IPS-18c (cell line): ENCODE measurements at regions not wholly inside any gene's neighbourhood (a gene's known extent, or its start where the extent isn't known, plus 50 kb on each side); places are given as distances from the start of the nearest gene placed in this dataset.

Source experiments
- H3K4me3 ChIP-seq: 2 replicates; pipeline ENCODE4 v1.7.0; 2013; ENCODE audit warnings: low read depth, mild to moderate bottlenecking, low read length, moderate library complexity; ENCODE audit not compliant: insufficient read depth
- H3K9me3 ChIP-seq: one replicate; pipeline ENCODE4 v1.6.1; 2013; ENCODE audit warnings: mild to moderate bottlenecking, low read length, moderate library complexity; ENCODE audit not compliant: control insufficient read depth, insufficient read depth

DNA sequence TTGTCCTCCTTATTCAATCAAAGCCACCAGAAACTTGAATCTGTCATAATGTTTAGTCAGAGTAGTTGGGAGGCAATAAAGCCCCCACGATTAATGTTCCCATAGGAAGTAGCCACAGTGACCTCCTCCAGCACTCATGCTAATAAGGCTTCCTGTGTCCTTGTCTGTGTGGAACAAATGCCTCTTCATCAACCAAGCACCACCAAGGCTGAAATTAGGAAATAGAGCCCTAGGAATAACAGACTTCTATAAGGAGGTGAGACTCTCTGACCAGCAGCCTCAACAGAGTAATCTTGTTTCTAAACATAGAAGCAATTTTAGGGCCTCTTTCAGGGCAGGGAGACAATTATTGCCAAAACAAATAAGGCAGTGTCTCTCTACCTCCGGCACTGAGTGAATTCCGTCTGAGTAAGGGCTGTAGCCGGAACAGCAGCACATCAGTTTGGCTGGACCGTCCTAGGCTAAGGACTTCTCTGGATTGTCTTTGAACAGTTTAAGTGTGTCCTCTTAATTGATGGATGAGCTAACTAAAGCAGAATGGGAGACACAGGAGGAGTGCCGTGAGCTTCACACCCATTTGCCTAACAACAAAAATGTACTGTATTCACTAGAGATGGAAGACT, 329.2 kb upstream of the HAND2 start:
- no peaks in the 10 kb centered on the region for H3K9me3 ChIP-seq

DNA sequence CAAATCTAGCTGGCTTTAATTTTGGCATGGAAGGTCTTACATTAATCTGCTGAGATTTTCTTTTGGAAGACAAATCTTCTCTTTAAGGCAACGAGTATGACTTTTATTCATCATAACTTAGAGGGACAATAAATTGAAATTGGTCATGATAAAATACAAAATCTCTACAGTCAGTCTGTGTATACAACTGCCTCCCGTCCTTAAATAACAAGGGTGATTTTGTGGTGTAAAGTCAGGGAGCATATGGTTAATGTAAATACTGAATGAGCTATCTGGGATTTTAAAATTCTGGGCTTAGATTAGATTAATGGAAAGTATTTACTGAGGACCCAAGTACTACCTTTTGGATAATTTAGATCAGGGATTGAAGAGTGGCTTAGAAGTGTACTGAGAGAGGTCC, 328.4 kb upstream of the HAND2 start:
- Histone ChIP-seq H3K9me3 (no peaks in the 10 kb centered on the region), H3K4me3 (no peak overlapping the region)

More for the DNA sequence above, 329.2 kb upstream of the HAND2 start:
- no peak overlapping the region for H3K4me3 ChIP-seq

DNA sequence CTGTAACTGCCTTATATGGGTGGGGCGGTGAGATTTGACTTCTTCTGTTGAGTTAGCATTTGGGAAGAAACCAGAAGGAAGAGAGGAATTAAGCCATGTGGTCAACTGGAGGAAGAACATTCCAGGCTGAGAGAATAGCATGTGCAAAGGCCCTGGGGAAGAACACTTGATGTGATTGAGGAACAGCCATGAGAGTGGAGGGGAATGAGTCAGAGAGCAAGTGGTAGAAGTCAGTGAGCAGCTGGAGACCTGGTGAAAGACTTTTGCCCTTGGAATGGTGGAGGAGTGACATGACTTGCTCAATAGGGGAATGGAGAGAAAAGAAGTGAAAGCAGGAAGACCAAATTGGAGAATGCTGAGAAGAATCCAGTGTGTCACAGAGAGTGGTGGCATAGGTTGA, 327.8 kb upstream of the HAND2 start:
- H3K9me3 ChIP-seq = no peaks in the 10 kb centered on the region
- no peak overlapping the region for H3K4me3 ChIP-seq

DNA sequence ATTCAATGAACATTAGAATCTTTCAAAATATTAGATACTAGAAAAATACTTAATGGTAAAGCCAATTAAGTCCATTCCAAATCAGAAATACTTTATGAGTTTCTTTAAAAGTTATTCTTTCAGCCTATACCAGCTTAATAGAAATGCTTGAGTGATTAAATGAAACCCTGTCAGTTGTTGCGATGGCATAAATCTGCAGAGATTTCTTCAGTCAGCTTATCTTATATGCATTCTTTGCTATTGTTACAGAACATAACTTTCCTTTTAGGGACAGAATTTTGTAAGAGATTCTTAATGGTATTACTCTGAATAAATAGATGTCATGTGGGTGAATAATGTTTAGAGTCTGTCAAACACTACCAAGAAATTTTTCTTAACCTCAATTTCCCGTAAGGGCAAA, 325.0 kb upstream of the HAND2 start:
- no peaks in the 10 kb centered on the region for H3K9me3 ChIP-seq
- no peak overlapping the region for H3K4me3 ChIP-seq

DNA sequence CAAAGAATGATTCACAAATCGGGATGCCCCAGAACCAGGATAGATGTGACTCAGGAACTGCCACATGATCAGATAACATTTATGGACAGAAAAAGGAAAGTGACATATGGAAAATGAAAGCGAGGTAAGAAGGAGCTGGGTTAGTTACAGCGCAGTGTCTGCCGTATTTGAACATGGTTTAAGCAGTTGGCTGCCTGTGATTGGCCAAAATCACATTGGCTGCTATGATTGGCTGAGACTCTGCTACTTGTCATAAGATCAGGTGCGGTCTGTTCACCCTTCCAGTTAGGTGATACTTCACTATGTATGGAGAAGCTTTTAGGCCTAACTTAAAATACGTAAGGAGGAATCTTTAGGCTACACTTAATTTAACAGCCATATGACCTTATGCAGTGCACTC, 322.7 kb upstream of the HAND2 start:
- Histone ChIP-seq H3K4me3 (no peak overlapping the region), H3K9me3 (no peaks in the 10 kb centered on the region)

DNA sequence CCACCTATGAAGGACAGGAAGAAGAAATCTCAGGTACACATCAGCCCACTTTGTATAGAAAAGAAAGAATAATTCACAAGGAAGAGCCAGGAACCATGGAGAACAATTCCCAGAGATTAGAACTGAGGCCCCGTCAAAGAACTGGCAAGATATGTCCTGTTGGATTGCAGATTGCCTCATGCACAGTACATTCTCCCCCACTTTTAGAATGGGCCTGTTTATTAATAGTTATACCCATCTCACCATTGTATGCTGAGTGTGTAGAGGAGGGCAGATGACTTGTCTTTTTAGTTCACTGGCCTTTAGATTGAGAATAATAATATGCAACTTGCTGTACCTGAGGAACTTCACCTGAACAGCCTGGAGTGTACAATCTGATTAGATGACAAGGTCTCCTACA, 315.6 kb upstream of the HAND2 start:
- H3K4me3 ChIP-seq = no peak overlapping the region
- H3K9me3 ChIP-seq = no peaks in the 10 kb centered on the region

DNA sequence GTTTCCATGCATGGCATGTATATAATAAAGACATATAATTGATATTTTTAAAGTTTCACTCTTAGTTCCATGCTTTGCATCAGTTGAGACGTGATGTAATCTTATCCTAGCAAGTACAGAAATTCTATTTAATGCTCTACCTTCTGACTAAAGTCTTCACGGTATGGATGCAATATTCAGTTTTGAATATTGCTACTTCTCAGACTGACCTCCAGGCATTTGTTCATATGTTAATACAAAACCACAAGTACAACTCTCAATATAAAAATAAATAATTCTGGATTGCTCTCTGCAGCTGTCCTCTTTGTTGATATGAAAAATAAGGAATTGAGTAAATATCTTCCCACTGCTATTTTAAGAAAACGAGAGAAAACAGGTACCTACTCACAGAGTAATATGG, 309.8 kb upstream of the HAND2 start:
- no peaks in the 10 kb centered on the region for H3K9me3 ChIP-seq
- no peak overlapping the region for H3K4me3 ChIP-seq

DNA sequence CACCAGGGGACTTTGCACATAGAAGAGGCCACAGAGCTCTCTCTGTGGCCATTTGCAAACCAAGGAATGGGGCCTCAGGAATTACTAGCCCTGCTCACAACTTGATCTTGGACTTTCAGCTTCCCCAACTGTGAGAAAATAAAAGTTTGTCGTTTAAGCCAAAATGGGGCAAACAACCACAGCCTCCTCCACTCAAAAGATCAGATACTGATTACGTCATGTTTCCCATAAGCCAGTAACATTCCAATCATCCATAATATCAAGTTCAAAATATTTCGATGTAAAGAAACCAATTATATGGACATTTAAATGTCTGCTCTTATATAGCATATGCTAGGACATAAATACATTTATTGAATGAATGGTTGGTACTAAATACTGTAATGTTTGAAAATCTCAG, 307.5 kb upstream of the HAND2 start:
- no peaks in the 10 kb centered on the region for H3K9me3 ChIP-seq
- H3K4me3 ChIP-seq = no peak overlapping the region

DNA sequence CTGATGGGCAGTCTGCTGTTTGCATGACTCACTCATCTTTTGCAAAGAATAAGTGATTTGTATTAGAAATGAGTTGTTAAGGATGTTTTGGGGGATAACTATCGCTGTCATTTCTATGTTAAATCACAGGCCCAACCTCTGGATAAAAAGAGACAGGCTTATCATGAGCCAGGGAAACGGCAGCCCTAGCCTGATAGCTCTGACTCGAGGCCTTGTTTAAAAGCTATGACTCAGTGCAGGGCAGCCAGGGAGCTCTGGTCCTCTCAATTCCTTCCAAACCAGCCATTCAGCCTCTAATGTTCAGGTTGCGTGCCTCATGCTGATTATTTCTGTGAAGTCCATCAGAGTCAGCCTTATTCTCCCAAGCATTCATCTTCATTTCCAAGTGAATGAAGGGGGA, 305.9 kb upstream of the HAND2 start:
- Histone ChIP-seq H3K9me3 (no peaks in the 10 kb centered on the region), H3K4me3 (no peak overlapping the region)

DNA sequence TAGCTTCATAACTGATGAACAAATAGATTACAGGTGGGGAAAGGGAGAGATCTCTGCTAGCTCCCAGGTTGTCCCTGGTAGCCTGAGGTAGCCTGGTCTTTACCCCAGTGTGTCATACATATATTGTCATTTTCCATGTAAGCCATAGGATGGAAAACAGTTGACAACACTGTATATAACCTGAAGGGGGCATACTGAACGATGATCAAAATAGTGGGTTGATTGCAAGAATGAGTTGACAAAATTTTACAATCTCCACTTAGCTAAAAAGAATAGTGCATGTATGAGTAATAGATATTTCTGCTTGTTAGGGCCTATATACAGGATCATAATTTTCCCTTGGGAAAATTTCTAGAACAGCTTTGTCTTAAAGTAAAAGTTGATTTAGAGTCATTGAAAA, 304.1 kb upstream of the HAND2 start:
- no peaks in the 10 kb centered on the region for H3K9me3 ChIP-seq
- no peak overlapping the region for H3K4me3 ChIP-seq

DNA sequence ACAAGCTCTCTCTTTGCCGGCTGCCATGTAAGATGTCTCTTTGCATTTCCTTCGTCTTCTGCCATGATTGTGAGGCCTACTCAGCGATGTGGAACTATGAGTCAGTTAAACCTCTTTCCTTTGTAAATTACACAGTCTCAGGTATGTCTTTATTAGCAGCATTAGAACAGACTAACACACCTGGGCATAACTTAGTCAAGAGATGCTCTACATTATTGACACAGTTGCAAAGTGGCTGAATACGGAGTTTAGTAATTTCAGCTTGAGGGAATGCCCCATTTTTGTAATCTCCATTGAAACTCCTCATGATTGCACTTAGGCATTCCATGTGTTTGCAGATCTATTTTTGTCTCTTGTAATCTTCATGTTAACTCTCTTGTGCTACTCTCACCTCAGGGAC, 299.5 kb upstream of the HAND2 start:
- Histone ChIP-seq H3K4me3 (no peak overlapping the region), H3K9me3 (no peaks in the 10 kb centered on the region)

DNA sequence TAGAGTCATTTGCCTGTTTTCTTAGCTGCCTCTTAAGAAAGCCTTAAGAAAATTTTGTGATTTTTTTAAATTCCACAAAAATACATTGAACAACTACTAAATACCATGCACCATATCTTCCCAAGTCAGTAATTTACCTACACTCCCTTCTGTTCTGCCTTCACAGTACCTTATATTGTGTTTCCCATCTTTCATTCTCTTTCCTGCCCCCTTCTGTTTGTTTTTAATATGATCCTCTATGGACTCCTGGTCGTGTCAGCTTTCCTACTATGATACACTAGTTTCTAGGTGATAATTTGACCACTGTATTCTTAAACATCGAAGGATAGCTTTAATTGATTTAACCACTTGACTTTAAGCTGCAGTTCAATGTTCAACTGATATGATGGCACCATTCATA, 297.7 kb upstream of the HAND2 start:
- no peak overlapping the region for H3K4me3 ChIP-seq
- H3K9me3 ChIP-seq = no peaks in the 10 kb centered on the region

DNA sequence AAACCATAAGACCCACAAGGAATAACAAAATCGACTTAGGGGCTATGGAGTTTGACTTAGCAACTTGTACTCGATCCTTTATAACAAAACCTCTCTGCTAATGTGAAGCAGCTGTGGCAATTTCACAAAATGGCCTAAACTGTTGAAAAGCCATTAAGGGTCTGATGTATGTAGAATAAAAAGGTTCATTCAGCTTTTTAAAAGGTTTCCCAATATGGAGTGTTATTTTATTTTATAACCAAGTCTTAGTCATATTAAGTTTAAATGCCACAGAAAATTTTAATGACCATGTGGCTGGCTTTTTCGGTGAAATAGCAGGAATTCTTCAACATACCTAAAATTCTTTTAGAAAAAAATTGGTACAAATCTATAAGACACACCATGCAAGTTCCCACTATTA, 291.8 kb upstream of the HAND2 start:
- H3K9me3 ChIP-seq = no peaks in the 10 kb centered on the region
- H3K4me3 ChIP-seq = no peak overlapping the region

DNA sequence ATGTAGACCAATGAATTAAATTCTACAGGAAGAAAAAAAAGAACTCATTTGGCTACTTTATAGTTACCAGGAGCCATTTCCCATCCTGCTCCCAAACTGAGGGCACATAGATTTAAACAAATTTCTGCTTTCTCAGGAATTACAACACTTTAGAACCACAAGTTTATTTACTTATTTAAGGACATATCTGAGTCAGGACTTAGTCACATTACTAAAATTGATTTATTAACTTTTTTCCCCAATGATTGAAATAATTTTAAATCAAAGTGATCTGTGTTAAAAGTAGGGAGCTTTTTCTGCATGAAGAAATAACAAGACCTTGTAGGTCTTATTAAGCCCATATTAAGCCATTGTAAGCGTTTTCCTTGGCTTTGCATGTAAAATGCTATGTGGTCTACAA, 291.0 kb upstream of the HAND2 start:
- no peak overlapping the region for H3K4me3 ChIP-seq
- no peaks in the 10 kb centered on the region for H3K9me3 ChIP-seq

DNA sequence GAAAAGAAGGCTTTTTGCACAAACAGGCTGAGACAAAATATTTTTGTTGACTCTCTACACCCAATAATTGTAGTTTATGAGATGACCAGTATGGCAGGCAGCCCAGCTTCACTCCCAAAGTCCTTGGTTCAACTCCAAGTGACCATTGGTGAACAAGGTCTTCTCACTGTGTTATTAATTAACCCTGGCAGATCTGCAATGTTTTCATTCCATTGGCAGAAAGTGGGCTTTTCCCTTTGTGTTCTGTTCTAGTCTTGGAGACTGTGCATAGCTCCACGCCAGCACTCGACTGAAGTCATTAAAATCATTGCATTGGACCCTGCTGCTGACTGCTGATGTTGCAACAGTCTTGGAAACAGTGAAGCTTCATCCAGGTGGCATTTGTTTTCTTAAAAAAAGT, 277.3 kb upstream of the HAND2 start:
- H3K9me3 ChIP-seq = no peaks in the 10 kb centered on the region
- H3K4me3 ChIP-seq = no peak overlapping the region

DNA sequence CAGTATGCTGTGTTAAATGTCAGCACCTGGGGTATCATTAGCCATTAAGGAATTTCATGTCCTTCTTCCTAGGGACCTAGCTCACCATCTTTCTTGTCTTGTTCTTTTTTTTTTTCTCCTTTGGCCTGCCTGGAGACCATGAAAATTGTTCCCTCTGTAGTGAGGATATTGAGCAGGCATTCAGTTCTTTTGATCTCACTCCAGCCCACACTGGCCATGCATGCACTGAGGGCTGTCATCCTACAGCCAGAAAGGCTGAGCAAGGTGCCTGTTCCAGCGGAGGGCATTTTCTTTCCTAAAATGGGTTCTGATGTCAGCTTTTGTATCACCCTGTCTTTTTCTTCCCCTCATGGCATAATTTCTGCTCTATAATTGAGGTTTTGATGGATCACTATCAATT, 275.9 kb upstream of the HAND2 start:
- Histone ChIP-seq H3K9me3 (no peaks in the 10 kb centered on the region), H3K4me3 (no peak overlapping the region)

DNA sequence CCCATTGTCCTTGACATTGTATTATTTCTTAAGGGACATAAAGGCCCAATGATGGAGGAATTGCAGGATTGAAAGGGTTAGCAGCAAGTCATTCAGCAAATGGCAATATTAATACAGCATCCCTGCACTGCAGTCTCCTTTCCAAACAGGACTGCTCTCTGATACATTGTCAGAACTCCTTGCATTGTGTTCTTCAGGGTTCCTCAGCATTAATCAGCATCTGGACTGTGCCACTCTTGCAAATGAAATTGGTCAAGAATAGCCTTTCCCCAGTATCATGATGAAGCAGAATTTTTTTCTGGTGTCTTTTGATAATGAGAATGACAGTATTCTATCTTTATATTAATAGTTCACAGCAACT, 272.6 kb upstream of the HAND2 start:
- Histone ChIP-seq H3K4me3 (no peak overlapping the region), H3K9me3 (no peaks in the 10 kb centered on the region)

DNA sequence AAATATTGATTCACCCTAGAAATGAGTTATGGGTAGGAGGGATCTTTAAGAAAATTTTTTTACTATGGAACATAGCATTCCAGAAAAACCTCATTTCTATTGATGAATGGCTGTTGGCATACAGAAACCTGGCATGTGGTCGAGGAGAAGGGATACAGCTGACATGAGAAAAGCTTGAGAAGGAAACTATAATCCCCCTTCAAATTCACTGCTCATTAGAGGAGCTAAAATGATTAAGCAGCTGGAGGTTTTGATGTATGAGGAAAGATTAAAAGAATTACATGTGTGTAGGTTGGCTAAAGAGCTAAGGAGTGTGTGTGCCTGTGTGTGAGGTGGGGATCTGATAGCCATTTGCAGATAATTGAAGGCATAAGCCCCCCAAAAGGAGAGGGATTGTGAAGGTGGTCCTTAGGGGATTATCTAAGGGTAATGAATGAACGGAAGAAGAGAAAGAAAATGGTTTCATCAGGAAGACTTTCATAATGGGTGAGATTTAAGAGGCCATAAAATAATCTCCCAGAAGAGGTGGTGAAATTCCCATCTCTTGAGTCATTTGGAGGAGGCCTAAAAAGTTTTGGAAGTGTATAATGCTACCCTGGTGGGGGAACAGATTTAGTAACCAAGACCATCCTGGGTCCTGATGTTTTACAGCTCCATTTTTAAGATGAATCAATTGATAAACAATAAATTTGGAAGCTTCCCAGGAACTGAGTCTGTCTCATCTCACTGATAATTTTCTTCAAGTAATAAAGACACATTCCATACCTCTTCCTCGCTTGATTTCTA, 272.0 kb upstream of the HAND2 start:
- H3K9me3 ChIP-seq = no peaks in the 10 kb centered on the region

DNA sequence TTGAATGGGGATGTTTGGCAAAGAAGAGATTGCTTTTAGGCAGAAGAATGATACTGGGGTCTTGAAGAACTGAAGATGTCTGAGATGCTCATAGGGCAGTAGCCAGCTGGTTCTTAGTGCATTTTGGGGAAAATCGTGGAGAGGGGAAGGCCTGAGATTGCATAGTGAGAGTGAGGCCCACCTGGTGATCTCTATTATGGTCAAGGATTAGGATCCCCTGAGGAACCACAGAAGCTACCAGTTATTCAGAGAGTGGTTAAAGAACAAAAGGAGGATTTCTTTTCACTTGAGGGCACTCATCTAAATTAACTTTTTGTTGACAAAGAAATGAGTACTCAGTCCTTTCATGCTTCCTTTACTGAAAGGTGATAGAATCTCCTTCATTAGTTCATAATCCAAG, 271.3 kb upstream of the HAND2 start:
- Histone ChIP-seq H3K9me3 (no peaks in the 10 kb centered on the region), H3K4me3 (no peak overlapping the region)

More for the DNA sequence above, 272.0 kb upstream of the HAND2 start:
- H3K4me3 ChIP-seq = no peak overlapping the region
